Motor neuron (in vitro differentiated cells): ENCODE measurements at regions not wholly inside any gene's neighbourhood (a gene's known extent, or its start where the extent isn't known, plus 50 kb on each side); places are given as distances from the start of the nearest gene placed in this dataset.
A peak's percentile ranks its signal among the peaks of the same experiment; 100 is the strongest.
"Not testable (repeated sequence)": the region's sequence is repeated elsewhere in the genome, so short reads cannot be mapped to it uniquely, and the experiment has no call there.

ENCODE experiments used
- ATAC-seq, 8 experiments: fragments of 200-7000 bp; cut with Tn5 transposase; replicated peaks in 6 of 8; 2 replicates each; pipeline ENCODE4 v1.8.0; 2021; ENCODE audit warnings: mild to moderate bottlenecking in 8 of 8, moderate library complexity in 8 of 8
- H3K27ac ChIP-seq, 2 donors: fragments of 250-450 bp; sonication (Bioruptor Pico); 2 replicates each; pipeline ENCODE4 v1.9.0; 2021; ENCODE audit warnings: antibody characterized with exemption in 2 of 2, mild to moderate bottlenecking in 2 of 2, moderate library complexity in 1 of 2
- H3K4me1 ChIP-seq, 2 donors: fragments of 250-450 bp; sonication (Bioruptor Pico); replicated peaks in 1 of 2; 2 replicates each; pipeline ENCODE4 v1.6.1; 2021; ENCODE audit warnings: antibody characterized with exemption in 2 of 2, mild to moderate bottlenecking in 2 of 2, moderate library complexity in 1 of 2
- H3K4me3 ChIP-seq, 5 donors: fragments of 250-450 bp; sonication (Bioruptor Pico); 2 replicates each; pipeline ENCODE4 v1.9.0; 2021; ENCODE audit warnings: antibody characterized with exemption in 5 of 5, mild to moderate bottlenecking in 5 of 5, moderate library complexity in 4 of 5
- WGBS, 10 experiments: fragments of 450-650 bp; shearing (Covaris generic); methylation state at CpG; one replicate each; pipeline ENCODE4 v1.0.0; 2022; 5-methylcytosine and 5-hydroxymethylcytosine counted together
- in situ Hi-C, 9 experiments: fragments of 400-800 bp; cut with MboI; loops; one replicate each; pipeline ENCODE4 v1.15.0; 2021; ENCODE audit warnings: low sequenced_read_pairs in 9 of 9, low pct_unique_long_range_greater_than_20kb in 2 of 9; ENCODE audit not compliant: unreplicated experiment in 9 of 9

- H3K4me1 ChIP-seq: peaks cover 7 to 10% of the 10 kb centered on the region in 2 donors
- in situ Hi-C loops: no loop called here
- peak overlapping the region in 4 of 5 donors; percentile 22 to 35 (median 33) for H3K4me3 ChIP-seq
- peak in 1 of 8 experiments; percentile 8 for ATAC-seq
- no peak overlapping the region for H3K27ac ChIP-seq
- WGBS, 10 experiments: 60 to 100% (median 82%) methylated on average over 1 to 3 of the region's 21 CpGs; no CpG with 5 or more reads in 6 of the 10 experiments
Observed at GRCh38 chr22:25420471-25420924, 144.0 kb upstream of the GRK3 start.

- peak in 5 of 8 experiments; percentile 31 to 60 (median 47) for ATAC-seq
- H3K4me1 ChIP-seq: peaks cover 7 to 10% of the 10 kb centered on the region in 2 donors
Observed at GRCh38 chr22:25420925-25421904, 143.3 kb upstream of the GRK3 start.

GRCh38 chr22:25426530-25427308 lies 137.8 kb upstream of the GRK3 start:
- H3K4me1 ChIP-seq, H3K27ac ChIP-seq, in situ Hi-C loops, H3K4me3 ChIP-seq: not testable (repeated sequence)
- WGBS, 10 experiments: 43 to 100% (median 84%) methylated on average over 1 to 6 of the region's 10 CpGs; no CpG with 5 or more reads in 1 of the 10 experiments
- ATAC-seq: peak in 1 of 8 experiments; percentile 41

More at GRCh38 chr22:25420925-25421904, 143.3 kb upstream of the GRK3 start:
- Histone ChIP-seq H3K27ac (no peak overlapping the region), H3K4me3 (peak overlapping the region; percentile 22 to 35 (median 34))
- in situ Hi-C loops: no loop called here
- WGBS, 10 experiments: 0 to 11% (median 0%) methylated on average over 2 to 4 of the region's 85 CpGs; no CpG with 5 or more reads in 4 of the 10 experiments

GRCh38 chr22:25431637-25432342 lies 132.7 kb upstream of the GRK3 start:
- WGBS, 10 experiments: no CpG with 5 or more reads among the region's 6 CpGs
- H3K27ac ChIP-seq, H3K4me1 ChIP-seq, in situ Hi-C loops, H3K4me3 ChIP-seq: not testable (repeated sequence)
- peak in 5 of 8 experiments; percentile 25 to 62 (median 40) for ATAC-seq

DNA sequence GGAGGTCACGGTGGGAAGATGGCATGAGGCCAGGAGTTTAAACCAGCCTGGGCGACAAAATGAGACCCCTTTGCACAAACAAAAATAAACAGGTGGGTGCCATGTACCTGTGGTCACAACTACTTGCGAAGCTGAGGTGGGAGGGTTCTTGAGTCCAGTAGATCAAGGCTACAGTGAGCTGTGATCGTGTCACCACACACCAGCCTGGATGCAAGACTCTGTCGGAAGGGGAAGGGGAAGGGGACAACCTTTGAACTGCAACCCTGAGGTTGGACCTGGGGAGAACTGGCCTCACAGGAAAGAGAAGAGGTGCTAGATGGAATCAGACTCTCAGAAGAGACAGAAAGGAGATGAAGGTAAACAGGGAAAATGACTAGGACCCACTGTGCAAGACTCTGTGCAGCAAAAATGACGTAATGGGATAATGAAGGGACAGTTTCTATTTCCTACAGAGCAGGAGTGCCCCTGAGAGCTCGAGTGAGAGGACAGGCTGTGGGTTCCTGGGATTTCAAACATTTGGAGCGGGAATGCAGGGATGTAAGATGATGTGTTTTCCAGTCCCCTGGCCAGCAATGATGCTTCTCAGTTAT lies 131.0 kb upstream of the GRK3 start:
- H3K27ac ChIP-seq, ATAC-seq, in situ Hi-C loops, H3K4me3 ChIP-seq: not testable (repeated sequence)
- WGBS, 10 experiments: 35 to 100% (median 59%) methylated on average over 1 to 7 of the region's 8 CpGs; no CpG with 5 or more reads in 3 of the 10 experiments
- H3K4me1 ChIP-seq: peaks cover 10 to 17% of the 10 kb centered on the region in 2 donors

DNA sequence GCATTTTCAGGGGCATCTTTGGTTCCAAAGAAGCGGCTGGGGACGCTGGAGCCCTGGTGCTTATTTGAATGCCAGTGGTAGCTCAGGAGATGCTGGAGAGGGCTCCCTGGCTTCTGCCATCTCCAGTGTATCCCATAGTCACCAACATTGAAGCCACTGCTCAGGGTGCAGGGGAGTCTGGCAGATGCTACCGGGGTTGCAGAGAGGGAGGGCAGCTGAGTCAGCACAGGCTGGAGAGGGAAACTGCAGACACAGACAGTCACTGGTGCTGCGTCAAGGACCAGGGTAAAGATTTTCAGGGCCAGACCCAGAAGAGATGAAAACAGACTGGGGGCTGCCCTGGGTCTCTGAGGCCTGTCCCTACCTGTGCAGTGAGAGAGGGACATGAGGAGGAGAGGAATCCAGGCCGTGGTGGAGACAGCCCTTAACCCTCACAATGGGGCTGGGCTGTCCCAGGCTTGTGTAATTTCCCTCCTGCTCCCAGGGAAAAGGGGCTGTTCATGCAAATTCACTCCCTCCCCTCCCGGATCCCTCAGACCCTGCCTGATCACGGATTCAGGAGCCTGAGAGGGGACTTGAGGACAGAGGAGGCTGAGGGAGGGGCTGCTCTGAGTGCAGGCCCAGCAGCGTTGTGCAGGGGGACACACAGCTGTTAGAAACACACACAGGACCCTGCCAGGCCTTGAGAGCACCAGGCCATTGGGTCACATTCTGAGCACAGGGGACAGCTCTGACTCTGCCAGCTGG lies 126.9 kb upstream of the GRK3 start:
- peak in 5 of 8 experiments; percentile 92 to 96 (median 93) for ATAC-seq
- peaks cover 10 to 17% of the 10 kb centered on the region in 2 donors for H3K4me1 ChIP-seq
- in situ Hi-C loops: no loop called here
- 10 to 100% (median 65%) methylated on average over 1 to 4 of the region's 8 CpGs; no CpG with 5 or more reads in 4 of the 10 experiments for WGBS, 10 experiments
- H3K27ac ChIP-seq: peak overlapping the region; percentile 44 to 63
- no peak overlapping the region for H3K4me3 ChIP-seq

DNA sequence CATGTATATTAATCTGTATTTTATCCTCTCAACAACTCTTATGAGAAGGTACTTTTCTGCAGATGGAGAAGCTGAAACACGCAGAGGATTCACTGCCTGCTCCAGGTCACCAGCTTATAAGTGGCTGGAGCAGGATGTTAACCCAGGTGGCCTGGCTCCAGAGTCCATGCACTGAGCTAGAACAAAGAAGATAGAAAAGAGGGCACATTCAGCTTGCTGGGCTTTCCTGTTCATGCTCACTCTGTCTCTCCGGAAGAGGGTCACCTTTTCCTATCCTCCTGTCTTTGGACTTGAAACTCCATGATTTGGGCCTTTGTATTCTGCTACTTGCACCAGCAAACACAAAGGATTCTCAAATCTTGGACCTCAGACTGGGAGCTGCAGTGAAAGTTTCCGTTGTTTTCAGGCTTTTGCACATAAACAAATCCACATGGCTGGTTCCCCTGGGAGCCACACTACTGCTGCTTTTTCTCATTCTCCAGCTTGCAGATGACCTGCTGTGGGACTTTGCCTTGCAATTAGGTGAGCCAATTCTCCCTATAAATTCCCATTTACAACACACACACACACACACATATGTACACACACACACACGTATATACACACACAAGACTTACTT lies 117.3 kb upstream of the GRK3 start:
- in situ Hi-C loops: no loop called here
- Histone ChIP-seq H3K4me3 (no peak overlapping the region), H3K4me1 (peaks cover 16 to 21% of the 10 kb centered on the region in 2 donors), H3K27ac (no peak overlapping the region)
- peak in 1 of 8 experiments; percentile 11 for ATAC-seq
- WGBS, 10 experiments: 0 to 72% (median 48%) methylated on average over 2 to 3 of the region's 4 CpGs; no CpG with 5 or more reads in 1 of the 10 experiments

DNA sequence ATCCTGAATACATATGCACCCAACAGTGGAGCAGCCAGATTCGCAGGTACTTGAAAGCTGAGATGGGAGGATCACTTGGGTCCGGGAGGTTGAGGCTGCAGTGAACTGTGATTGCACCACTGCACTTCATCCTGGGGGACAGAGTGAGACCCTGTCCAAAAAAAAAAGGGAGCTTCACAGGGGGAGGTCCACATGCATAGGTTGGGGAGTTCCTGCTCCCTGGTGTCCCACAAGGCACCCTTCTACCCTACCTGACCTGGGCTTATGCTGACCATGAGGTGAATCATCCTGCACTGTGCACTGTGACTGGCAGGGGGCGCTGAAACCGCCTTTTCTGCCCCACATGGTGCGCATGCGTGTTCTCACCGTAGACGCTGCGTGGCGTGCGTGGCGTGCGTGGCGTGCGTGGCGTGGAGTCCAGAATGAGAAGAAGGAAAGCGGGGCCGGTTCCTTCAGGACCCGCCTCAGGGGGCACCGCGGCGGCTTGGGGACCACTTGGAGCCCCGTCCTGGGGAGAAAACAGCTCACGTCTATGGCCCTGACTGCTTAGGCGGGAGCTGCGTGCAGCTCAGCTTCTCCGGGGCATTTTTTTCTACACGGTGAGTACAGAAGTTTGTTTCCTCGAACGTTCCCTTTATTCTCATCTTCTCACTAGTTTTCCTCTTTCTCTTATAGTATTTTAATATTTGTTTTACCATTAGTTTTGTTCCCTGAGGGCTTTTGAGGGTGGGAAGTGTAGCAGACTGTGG lies 116.6 kb upstream of the GRK3 start:
- in situ Hi-C loops: no loop called here
- WGBS, 10 experiments: 0 to 50% (median 3%) methylated on average over 1 to 18 of the region's 30 CpGs; no CpG with 5 or more reads in 4 of the 10 experiments
- ATAC-seq: peak; percentile 80 to 96 (median 92)
- Histone ChIP-seq H3K4me1 (peaks cover 16 to 21% of the 10 kb centered on the region in 2 donors), H3K4me3 (peak overlapping the region; percentile 68 to 98 (median 88)), H3K27ac (peak overlapping the region; percentile 69 to 89)

GRCh38 chr22:25448435-25449051 lies 115.9 kb upstream of the GRK3 start:
- 0 to 14% (median 2%) methylated on average over 1 to 5 of the region's 16 CpGs for WGBS, 10 experiments
- Histone ChIP-seq H3K4me3 (peak overlapping the region; percentile 68 to 98 (median 88)), H3K4me1 (peaks cover 16 to 21% of the 10 kb centered on the region in 2 donors), H3K27ac (peak overlapping the region; percentile 69 to 89)
- in situ Hi-C loops: no loop called here
- ATAC-seq: peak; percentile 12 to 67 (median 45)

DNA sequence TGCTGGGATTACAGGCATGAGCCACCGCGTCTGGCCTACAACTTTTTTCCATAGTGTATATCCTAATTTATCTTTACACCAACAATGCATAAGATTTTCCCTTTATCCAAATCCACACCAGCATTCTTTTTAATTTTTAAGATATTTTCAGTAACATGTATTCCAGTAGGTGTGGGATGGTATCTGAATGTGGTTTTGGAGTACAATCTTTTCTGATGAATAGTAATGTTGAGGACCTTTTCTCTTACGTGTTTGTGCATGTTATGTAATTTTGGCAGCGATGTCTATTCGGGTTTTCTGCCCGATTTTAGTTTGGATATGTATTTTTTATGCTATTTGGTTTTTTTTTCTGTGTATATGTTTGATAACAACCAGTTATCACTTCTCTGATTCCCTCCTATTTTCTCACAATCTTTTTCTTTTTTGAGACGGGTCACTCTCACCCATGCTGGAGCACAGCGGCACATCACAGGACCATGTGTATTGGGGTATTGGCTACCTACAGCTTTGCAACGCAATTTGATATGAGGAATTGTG lies 114.6 kb upstream of the GRK3 start:
- H3K4me1 ChIP-seq: peaks cover 16 to 21% of the 10 kb centered on the region in 2 donors
- H3K27ac ChIP-seq: no peak overlapping the region
- peak overlapping the region in 1 of 5 donors; percentile 68 for H3K4me3 ChIP-seq
- in situ Hi-C loops: loop anchor here in 5 of 9 experiments (25.0 kb wide), 4 partner anchors 237 to 887 kb away; no protein-coding TSS in a partner anchor
- WGBS, 10 experiments: 75 to 96% (median 88%) methylated on average over 2 to 9 of the region's 9 CpGs
- ATAC-seq: no peak
